HG03558 (cell line): ENCODE measurements at regions not wholly inside any gene's neighbourhood (a gene's known extent, or its start where the extent isn't known, plus 50 kb on each side); places are given as distances from the start of the nearest gene placed in this dataset.
"Not testable (repeated sequence)": the region's sequence is repeated elsewhere in the genome, so short reads cannot be mapped to it uniquely, and the experiment has no call there.

Experiments
- ATAC-seq: cut with Tn5 transposase; IDR thresholded peaks from one replicate; pipeline ENCODE4 v1.9.1; 2021; ENCODE audit warnings: moderate number of reproducible peaks; ENCODE audit not compliant: unreplicated experiment; ENCODE audit errors: extremely low read depth

DNA sequence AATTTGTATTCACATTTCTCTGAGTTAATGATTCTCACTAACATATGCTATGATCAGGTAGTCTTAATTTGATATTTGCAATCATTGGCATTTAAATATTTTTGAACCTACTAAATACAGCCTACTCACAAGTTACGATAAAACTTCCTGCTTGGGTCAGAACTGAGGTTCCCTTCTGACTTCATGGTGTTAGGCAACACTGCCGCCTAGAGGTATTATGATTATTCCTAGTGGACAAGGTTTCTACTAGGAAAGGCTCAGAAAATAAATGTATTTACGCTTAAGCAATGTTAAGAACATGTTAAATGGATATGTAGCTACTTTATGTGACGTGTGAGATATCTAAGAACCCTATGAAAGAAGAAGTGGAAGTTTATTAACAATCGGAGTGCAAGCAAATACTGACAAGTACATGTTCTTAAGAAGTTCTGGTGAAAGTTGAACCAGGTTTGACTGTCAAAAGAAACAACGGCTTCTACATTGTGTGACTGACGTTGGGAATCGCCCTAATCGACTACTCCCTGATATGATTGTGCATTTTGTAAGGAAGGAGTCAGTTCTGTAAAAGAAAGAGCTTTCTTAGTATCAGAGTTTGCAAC, 1395.8 kb downstream of the SLITRK5 start:
- no peak for ATAC-seq

DNA sequence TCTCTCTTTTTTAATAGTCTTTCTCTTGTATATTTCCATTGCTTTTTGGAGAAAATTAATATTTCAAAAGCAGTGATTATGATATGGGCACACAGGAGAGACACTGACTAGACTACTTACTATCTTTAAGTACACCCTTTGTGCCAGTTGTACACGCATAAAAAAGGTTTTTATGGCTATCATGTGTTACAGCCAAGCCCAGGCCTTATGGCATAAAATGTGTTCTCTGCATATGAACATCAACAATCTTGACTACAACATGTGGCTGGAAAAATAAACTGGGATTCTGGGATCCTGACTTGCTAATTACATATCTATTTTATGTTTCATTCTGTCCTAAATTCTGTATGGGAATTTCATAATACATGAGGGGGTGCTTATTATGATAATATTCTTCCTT, 1401.8 kb downstream of the SLITRK5 start:
- ATAC-seq = no peak

DNA sequence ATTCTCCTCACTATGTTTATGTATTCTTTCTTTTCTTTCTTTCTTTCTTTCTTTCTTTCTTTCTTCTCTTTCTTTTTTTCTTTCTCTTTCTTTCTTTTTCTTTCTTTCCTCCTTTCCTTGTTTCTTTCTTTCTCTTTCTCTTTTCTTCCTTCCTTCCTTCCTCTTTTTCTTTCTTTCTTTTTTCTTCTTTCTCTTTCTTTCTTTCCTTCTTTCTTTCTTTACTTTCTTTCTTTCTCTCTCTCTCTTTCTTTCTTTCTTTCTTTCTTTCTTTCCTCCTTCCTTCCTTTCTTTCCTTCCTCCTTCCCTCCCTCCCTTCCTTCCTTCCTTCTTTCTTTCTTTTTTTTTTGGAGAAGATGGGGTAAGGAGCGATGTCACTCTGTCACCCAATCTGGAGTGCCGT, 1405.5 kb downstream of the SLITRK5 start:
- no peak for ATAC-seq

DNA sequence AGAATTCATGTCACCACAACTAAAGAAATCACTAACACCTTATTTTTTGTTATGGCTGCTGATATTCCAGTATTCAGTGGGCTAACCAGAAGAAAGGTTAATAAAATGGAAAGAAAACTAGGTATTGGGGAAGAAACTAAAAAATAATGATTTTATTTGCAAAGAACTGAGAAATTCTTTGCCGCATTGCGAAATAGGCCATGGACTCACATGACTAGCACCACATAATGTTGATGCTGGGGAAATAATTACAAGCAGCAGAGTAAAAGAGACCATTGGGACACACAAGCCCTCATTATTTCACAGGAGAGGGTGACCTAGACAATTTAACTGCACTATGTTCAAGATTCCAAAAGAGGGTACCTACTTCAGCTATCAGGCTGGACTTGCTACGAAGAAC, 1411.5 kb downstream of the SLITRK5 start:
- ATAC-seq = no peak

DNA sequence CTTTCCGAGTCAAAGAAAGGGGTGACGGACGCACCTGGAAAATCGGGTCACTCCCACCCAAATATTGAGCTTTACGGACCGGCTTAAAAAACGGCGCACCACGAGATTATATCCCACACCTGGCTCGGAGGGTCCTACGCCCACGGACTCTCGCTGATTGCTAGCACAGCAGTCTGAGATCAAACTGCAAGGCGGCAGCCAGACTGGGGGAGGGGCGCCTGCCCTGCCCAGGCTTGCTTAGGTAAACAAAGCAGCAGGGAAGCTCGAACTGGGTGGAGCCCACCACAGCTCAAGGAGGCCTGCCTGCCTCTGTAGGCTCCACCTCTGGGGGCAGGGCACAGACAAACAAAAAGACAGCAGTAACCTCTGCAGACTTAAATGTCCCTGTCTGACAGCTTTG, 1416.9 kb downstream of the SLITRK5 start:
- ATAC-seq = not testable (repeated sequence)

DNA sequence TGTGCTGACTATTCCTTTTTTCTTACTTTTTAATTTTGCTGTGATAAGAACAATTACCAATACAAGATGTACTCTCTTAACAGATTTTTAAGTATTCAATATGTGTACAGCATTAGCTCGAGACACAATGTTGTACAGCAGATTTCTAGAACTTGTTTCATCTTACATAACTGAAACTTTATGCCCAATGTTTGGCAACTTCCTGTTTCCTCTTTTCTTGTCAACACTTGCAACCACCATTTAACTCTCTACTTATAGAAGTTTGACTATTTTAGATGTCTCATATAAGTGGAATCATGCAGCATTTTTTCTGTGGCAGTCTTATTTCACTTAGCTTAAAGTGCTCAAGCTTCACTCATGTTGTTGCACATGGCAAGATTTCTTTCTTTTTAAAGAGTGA, 1426.8 kb downstream of the SLITRK5 start:
- no peak for ATAC-seq

DNA sequence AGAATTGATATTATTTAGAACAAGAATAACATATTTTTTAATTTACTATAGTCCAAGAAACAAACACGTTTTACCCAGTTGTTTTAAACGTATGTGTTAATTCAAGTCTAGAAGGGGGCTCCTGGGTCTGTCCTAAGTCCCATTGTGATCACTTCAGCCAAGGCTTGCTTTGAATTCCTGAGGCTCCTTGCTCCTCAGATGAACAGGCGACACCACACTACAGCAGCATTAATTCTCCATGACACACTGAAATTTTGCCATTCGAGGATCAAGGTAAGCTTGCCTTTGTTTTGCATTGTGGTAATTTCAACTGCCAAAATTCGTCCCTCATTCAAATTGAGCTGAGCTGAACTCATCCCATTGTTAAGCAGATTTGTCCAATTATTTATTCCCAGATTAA, 1442.6 kb downstream of the SLITRK5 start:
- ATAC-seq = no peak

DNA sequence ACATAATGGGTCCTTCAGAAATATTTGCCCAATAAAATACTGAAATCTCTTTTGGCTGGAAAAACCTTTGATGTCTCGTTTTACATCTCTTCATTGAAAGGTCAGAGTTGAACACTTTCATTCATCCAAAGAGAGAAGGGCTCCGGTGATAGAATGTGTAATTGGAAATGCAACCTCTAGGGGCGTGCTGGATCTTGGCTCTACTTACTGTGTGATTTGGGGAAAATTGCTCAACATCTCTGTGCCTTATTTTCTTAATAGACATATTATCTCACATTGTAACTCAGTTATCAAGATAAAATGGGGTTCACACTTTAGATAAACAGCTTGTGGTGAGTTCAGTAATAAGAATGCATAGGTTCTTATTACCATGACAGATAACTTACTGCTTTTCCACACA, 1444.1 kb downstream of the SLITRK5 start:
- ATAC-seq = no peak

DNA sequence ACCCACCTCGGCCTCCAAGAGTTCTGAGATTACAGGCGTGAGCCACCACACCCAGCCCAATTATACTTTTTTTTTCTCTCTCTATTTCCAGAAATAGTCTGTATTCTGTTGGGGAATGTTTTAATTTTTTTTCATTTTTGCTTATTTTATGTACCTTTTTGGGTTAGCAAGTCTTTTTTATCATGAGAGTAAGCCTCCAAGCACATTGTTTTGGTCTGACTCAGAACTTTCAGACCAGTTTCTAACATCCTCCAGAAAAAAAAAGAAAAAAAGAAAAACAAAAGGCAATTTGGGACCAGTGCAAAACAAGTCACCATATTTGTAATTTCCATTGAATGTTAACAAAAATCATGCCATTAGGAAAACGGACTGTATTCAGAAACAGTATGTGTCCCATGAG, 1465.5 kb downstream of the SLITRK5 start:
- ATAC-seq = no peak

DNA sequence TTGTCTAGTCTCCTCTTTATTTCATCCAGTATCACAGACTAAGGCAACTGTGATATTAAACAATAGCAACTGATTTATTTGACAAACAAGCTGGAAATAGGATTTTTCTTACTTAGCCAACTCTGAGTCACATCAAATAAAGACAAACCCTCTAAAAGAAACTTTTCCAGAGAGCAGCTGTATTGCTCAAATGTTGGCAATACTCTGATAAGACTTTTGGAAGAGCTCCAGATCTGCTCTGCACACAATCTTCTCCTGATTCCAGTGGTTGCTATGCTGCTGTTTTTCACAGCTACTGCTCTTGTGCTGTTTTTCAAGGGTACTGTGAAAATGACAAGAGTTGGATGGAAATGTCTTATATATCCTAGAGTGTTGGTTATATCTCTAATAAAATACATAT, 1479.2 kb downstream of the SLITRK5 start:
- ATAC-seq = no peak

DNA sequence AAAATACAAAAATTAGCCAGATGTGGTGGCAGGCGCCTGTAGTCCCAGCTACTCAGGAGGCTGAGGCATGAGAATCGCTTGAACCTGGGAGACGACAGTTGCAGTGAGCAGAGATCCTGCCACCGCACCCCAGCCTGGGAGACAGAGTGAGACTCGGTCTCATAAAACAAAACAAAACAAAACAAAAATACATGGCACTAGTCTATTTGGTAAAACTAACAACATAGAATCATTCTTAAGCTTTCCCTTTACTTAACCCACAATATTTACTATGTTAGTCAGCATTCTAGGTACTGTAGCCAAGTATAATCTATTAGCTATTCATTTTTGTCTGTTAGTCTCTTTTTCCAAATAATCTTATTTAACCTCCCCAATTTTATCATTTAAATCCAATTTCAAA, 1482.8 kb downstream of the SLITRK5 start:
- ATAC-seq = no peak

DNA sequence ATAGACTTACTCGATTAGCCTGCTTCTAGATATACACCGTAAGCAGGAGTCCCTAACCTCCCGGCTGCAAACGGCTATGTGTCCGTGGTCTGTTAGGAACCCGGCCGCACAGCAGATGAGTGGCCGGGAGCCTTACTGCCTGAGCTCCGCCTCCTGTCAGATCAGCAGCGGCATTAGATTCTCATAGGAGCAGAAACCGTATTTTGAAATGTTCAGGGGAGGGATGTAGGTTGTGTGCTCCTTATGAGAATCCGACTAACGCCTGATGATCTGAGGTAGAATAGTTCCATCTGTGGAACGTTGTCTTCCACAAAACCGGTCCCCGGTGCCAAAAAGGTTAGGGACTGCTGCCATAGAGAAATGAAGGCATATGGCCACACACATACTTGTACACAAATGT, 1491.9 kb downstream of the SLITRK5 start:
- ATAC-seq = no peak

DNA sequence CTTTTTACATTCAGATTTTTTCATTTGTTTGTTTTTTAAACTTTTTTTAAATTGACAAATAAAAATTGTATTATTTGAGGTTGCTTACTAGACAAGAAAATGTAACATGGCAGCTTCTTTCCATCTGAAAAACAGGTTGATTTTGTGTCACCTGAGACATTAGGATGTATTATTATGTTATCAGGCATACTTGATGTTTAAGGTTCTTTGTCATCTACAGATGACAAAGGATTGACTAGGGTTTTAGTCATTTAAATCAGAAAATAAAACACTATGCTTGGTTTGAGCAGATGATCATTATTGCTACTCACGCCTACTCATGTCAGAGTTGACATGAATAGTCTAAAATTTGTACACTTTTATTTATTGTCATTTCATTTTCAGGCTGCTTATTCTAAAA, 1494.5 kb downstream of the SLITRK5 start:
- no peak for ATAC-seq

DNA sequence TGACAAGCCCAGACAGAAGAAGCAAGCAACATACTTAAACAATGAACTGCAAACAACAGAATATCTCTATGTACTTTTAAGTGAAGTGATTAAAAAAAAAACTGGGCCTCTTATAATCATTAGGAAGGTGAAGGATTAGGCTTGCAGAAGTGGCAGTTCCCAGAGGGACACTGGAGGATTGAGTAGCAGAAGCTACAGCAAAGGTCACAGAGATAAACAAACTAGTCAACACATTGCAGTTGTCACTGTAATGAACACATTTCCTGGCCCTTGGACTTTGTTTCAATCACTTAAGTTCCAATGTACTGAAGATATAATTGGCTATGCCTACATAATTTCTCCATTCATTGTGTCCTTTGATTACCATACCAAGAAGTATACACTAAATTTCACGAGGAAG, 1498.8 kb downstream of the SLITRK5 start:
- no peak for ATAC-seq

DNA sequence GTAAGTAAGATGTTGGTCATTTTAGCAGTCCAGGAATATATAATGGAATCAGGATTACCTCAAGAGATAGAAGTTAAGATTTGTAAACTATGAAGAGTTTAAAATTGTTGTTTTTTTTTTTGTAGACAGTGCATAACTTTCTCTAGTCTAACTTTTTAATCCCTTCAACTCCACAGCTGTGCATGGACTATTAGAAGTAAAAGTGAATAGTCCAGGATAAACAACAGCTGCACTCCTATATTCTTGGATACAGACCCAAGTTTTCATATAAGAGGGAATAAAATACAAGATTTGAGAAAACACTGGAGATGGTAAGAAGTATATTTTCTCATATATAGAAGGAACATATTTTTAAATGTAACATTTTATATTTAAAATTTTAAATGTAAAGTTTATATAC, 1509.9 kb downstream of the SLITRK5 start:
- no peak for ATAC-seq

DNA sequence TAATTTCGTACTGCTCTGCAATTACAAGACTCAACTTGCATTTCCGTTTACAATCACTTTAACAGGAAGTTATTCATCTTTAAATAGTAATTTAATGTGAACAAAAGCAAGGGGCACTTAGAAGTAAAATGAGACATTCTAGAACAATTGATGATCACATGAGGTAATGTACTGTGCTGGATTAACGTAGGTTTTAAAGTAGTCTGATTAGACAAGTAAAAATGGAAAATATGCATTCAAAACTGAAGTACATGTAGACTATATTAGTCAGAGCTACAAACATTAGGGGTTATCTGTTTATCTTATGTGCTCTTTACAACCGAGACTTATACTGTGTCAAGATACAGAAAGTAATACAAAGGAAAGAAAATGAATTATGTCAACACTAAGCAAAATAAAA, 1528.0 kb downstream of the SLITRK5 start:
- ATAC-seq = no peak

DNA sequence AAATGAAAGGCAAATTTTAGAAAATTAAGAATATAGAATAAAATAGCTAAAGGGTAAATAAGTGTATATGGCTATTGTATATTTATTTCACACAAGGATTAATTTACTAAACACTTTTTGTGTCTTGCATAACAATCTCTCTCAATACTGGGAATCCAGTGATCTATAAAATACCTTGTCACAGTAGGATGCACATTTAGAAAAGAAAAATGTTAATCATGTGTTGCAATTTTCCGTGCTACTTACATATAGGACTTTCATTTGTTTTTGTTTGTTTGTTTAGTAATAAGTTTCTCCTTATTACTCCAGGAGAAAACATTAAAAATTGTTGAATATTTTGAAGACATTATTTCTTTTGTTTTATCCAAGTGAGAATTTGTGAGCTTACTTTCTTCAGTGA, 1533.3 kb downstream of the SLITRK5 start:
- ATAC-seq = no peak

DNA sequence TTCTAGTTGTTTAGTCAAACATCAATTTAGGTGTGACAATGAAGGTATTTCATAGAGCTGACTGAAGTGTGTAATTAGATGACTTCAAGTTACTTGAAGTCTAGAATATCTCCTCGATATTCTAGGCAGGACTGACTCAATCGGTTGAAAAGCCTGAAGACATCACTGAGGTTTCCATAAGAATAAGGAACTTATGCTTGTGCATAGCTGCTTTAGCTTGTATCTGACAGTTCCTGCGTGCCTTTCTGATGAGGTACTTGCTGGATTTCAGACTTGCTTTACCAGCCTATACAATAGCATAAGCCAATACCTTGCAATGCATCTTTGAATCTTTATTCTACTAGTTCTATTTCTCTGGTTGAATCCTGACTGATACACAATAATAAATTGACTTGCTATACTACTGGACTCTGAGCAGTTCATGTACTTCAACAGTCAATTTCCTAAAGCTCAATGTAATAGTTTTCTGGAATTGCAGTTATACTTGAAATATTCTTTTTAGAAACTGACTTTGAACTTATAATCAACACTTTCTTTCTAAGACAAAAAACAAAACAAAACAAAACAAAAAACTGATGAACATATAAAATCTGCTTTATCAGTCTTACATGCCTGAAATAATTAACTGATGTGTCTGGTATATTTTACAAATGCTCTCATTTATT, 1534.8 kb downstream of the SLITRK5 start:
- ATAC-seq = no peak

DNA sequence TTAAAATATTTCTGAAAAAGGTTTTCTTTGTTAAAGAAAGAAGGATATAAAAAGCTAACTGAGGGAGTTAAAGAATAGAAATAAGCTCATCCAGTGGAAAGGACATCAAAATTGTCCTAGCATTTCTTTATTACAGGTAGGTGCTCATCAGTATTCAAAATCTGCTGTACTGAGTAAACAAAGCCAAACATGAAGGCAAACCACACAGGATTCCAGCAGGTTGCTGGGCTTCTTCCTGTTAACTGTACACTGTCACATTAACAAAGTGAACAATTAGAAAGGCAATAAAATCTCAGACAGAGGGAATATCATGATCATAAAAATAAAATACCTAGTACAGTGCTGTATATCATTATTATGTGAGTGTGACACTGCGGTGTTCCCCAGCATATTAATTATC, 1541.0 kb downstream of the SLITRK5 start:
- no peak for ATAC-seq

DNA sequence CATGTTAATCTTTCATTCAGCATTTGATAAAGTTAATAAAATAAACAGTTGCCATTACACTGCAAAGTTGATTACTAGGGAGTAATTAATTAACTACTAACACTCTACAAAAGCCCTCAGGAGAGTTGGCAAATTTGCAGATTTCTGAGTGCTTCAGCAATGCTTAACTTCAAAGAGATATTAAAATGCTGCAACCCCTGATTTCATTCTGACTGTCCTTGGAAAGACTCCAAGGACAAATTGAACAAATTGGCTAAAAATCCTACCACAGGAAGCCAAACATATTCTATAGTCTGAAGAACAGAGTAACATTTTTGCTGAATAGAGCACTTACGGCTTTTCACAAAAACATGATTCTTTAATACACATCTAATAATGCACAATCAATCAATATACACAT, 1543.0 kb downstream of the SLITRK5 start:
- no peak for ATAC-seq

DNA sequence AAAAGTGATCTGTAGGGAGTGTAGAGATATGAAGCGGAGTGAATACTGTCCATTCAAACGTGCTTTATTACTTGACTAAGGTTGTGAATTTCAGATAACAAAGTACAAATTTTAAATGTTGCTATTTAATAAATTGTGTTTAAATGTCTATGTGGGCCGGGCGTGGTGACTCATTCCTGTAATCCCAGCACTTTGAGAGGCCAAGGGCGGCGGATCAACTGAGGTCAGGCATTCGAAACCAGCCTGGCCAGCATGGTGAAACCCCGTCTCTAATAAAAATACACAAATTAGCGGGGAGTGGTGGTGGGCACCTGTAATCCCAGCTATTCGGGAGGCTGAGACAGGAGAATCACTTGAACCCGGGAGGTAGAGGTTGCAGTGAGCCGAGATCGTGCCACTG, 1544.1 kb downstream of the SLITRK5 start:
- ATAC-seq = not testable (repeated sequence)

DNA sequence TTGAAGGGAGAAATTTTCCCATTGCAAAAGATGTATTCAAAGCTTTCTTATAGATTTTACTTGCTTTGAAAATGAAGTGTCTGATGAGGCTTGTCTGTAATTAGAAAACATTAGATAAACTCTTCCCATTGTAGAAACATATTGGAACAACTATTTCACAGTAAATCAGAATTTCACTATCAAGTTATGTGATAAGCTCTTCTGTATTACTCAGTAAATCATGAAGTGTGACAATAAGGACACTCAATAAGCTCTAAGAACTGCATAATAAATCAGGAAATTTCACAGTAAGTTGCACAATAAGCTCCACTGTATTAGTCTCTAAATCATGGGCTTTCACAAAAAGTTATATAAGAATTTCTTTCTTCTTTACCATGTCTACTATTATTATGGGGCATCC, 1546.6 kb downstream of the SLITRK5 start:
- ATAC-seq = no peak
